ENCODE measurements at regions not wholly inside any gene's neighbourhood (a gene's known extent, or its start where the extent isn't known, plus 50 kb on each side); places are given as distances from the start of the nearest gene placed in this dataset.

DNA sequence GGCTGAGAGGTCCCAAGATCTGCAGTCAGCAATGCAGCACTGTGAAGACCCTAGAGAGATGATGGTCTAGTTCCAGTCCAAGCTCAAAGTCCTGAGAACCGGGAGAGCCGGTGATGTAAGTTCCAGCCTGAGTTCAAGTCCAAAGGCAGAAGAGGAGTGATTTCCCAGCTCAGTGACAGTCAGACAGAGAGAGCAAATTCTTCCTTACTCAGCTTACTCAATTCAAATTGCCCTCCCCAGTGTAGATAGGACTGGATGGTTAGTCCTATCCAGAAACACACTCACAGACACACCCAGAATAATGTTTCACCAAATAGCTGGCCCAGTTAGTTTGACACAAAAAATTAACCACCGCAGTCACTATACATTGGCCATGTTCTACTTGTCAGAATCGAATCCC, 185.5 kb upstream of the MYO3A start:
- TF ChIP-seq GATA3 (IDR thresholded peaks at IDR 0.05; ENCODE audit: low read depth, low read length), result no peak
- TF ChIP-seq GATA2 (IDR thresholded peaks at IDR 0.05; ENCODE audit: low read depth, low read length), result no peak

All from SH-SY5Y (cell line).